ENCODE measurements at regions not wholly inside any gene's neighbourhood (a gene's known extent, or its start where the extent isn't known, plus 50 kb on each side); places are given as distances from the start of the nearest gene placed in this dataset.

DNA sequence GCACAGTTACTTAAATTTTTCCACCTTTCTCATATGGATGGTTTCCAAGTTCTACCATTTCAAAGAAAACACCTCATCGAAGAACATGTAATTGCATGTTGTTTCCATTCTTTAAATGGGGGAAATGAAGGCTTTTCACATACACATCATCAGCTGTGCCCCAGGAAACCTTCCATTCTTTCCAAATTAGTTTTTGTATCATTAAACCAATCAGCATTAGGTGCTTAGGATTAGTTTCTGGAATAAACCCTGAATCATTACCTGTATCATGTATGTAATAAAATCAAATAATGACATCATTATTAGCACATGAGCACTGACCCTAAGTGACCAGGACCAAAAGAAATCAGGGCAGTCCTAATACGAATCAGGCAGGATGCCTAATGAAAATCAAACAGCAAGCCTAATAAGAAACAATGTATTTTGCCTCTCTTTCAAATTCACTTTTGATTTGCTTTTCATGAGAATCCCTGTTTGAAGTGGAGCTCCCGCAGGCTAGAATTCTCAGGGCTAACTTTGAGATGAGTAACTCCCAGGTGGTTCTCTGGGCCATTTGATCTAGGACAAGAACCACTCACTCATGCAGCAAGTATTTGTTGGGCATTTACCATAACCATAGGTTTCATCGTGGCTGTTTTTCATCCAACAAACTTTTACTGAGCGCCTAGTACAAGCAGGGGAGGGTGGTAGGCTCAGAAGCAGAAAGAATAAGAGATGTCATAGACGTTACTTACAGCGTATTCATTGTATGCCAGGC, 89.2 kb downstream of the MZT1 start:
- TF ChIP-seq POLR2A (IDR thresholded peaks at IDR 0.05; ENCODE audit: extremely low read depth, insufficient read length) (no peak), MYC (IDR thresholded peaks at IDR 0.05; ENCODE audit: low read depth, low read length) (no peak)
- TF ChIP-seq, protein P1, sequence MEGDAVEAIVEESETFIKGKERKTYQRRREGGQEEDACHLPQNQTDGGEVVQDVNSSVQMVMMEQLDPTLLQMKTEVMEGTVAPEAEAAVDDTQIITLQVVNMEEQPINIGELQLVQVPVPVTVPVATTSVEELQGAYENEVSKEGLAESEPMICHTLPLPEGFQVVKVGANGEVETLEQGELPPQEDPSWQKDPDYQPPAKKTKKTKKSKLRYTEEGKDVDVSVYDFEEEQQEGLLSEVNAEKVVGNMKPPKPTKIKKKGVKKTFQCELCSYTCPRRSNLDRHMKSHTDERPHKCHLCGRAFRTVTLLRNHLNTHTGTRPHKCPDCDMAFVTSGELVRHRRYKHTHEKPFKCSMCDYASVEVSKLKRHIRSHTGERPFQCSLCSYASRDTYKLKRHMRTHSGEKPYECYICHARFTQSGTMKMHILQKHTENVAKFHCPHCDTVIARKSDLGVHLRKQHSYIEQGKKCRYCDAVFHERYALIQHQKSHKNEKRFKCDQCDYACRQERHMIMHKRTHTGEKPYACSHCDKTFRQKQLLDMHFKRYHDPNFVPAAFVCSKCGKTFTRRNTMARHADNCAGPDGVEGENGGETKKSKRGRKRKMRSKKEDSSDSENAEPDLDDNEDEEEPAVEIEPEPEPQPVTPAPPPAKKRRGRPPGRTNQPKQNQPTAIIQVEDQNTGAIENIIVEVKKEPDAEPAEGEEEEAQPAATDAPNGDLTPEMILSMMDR (IDR thresholded peaks at IDR 0.05; ENCODE audit: low read depth, low read length): no peak
- TF ChIP-seq, protein P2, sequence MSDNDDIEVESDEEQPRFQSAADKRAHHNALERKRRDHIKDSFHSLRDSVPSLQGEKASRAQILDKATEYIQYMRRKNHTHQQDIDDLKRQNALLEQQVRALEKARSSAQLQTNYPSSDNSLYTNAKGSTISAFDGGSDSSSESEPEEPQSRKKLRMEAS (IDR thresholded peaks at IDR 0.05; ENCODE audit: low read depth, low read length): no peak
- no peak for DNase-seq (ENCODE audit: low read depth)
- H3K4me3 ChIP-seq (ENCODE audit: low read depth, low read length): no peak overlapping the region

DNA sequence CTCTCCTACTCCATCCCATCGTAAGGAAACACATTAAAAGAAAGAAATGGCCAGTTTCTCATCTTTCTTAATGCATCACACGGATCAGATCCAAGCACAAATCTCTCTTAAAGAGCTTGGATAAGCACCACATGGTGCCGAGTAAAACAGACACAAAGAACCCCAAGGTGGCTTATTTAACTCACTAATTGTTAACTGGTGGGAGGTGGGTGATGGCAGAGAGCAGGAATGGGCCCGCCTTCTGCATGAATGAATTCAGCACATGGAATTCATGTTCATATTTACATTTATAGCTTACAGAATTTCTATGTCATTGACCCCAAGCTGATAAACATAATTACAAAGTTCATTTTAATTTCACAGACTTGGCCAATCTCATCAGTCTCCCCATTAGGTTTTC, 89.9 kb downstream of the MZT1 start:
- DNase-seq (ENCODE audit: low read depth): no peak
- TF ChIP-seq, protein P1 (IDR thresholded peaks at IDR 0.05; ENCODE audit: low read depth, low read length): no peak
- TF ChIP-seq POLR2A (IDR thresholded peaks at IDR 0.05; ENCODE audit: extremely low read depth, insufficient read length) (no peak), MYC (IDR thresholded peaks at IDR 0.05; ENCODE audit: low read depth, low read length) (no peak)
- TF ChIP-seq, protein P2 (IDR thresholded peaks at IDR 0.05; ENCODE audit: low read depth, low read length): no peak
- H3K4me3 ChIP-seq (ENCODE audit: low read depth, low read length): no peak overlapping the region

- TF ChIP-seq MYC (IDR thresholded peaks at IDR 0.05; ENCODE audit: low read depth, low read length) (no peak), POLR2A (IDR thresholded peaks at IDR 0.05; ENCODE audit: extremely low read depth, insufficient read length) (no peak)
- TF ChIP-seq, protein P2 (IDR thresholded peaks at IDR 0.05; ENCODE audit: low read depth, low read length): no peak
- TF ChIP-seq, protein P1 (IDR thresholded peaks at IDR 0.05; ENCODE audit: low read depth, low read length): no peak
- H3K4me3 ChIP-seq (ENCODE audit: low read depth, low read length): no peak overlapping the region
- no peak for DNase-seq (ENCODE audit: low read depth)
Measured at GRCh38 chr13:72634859-72635258, 92.6 kb downstream of the MZT1 start.

DNA sequence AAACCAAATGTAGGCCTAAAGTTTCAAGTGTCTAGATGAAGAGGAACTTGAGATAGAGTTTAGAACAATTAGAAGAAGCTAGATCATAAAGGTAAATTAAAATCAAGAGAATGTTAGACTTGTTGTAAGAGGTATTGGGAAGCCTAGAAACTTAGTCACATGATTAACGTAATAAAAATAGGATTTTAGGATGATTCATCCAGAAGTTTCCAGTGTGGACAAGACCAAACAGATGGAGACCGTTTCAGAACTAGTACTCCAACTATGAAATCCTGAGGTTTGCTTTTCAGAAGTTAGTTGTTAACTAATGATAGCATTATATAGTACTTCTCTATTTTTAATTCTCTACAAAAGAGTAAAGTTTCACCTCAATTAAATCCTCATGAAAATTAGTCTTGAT, 104.9 kb downstream of the MZT1 start:
- no peak overlapping the region for H3K4me3 ChIP-seq (ENCODE audit: low read depth, low read length)
- no peak for DNase-seq (ENCODE audit: low read depth)
- TF ChIP-seq POLR2A (IDR thresholded peaks at IDR 0.05; ENCODE audit: extremely low read depth, insufficient read length) (no peak), MYC (IDR thresholded peaks at IDR 0.05; ENCODE audit: low read depth, low read length) (no peak)
- TF ChIP-seq, protein P1 (IDR thresholded peaks at IDR 0.05; ENCODE audit: low read depth, low read length): no peak
- TF ChIP-seq, protein P2 (IDR thresholded peaks at IDR 0.05; ENCODE audit: low read depth, low read length): no peak

DNA sequence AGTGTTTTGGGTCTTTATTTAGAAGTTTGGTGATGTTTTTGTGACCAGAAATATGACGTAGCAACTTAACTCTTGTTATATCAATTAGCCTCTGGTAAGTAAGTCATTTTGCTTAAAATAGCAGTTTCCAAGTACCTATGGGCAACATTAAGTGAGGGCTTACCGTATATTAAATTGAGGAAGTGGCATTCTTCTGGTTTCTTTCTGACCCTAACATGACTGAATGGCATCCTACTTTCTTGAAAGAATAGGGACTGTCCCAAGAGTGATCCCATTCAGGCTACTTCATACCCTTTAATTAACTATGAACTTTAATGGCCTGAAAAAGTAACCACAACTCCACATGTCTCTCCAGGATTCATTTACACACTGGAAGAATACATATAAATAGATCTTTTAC, 106.6 kb downstream of the MZT1 start:
- peak; percentile 8 for DNase-seq (ENCODE audit: low read depth)
- H3K4me3 ChIP-seq (ENCODE audit: low read depth, low read length): no peak overlapping the region
- TF ChIP-seq, protein P1 (IDR thresholded peaks at IDR 0.05; ENCODE audit: low read depth, low read length): no peak
- no peak for TF ChIP-seq POLR2A (IDR thresholded peaks at IDR 0.05; ENCODE audit: extremely low read depth, insufficient read length)
- no peak for TF ChIP-seq MYC (IDR thresholded peaks at IDR 0.05; ENCODE audit: low read depth, low read length)
- TF ChIP-seq, protein P2 (IDR thresholded peaks at IDR 0.05; ENCODE audit: low read depth, low read length): no peak
